ENCODE measurements at regions not wholly inside any gene's neighbourhood (a gene's known extent, or its start where the extent isn't known, plus 50 kb on each side); places are given as distances from the start of the nearest gene placed in this dataset.

- Histone ChIP-seq H3K36me3 (no peaks in the 10 kb centered on the region), H3K27ac (no peak overlapping the region), H3K27me3 (replicated peaks; ENCODE audit: insufficient read depth) (peaks cover 10% of the 10 kb centered on the region), H3K4me3 (no peak overlapping the region), H3K9me3 (no peaks in the 10 kb centered on the region), H3K4me1 (ENCODE audit: control insufficient read depth in 1 of 2, low read depth in 2 of 2) (peaks cover 0 to 15% of the 10 kb centered on the region in 2 donors)
- no peak for TF ChIP-seq CTCF (IDR thresholded peaks at IDR 0.05)
- DNase-seq (ENCODE audit: low spot score) (no peak), ATAC-seq (ENCODE audit: insufficient number of reproducible peaks, low FRiP score, low read depth) (no peak)
Measured at GRCh38 chr1:22204057-22204840, 61.4 kb upstream of the WNT4 start.

- H3K4me3 ChIP-seq, result no peak overlapping the region
- DNase-seq (ENCODE audit: low spot score), result no peak
- no peak overlapping the region for H3K27ac ChIP-seq
- no peaks in the 10 kb centered on the region for H3K36me3 ChIP-seq
- peaks cover 0 to 15% of the 10 kb centered on the region in 2 donors for H3K4me1 ChIP-seq (ENCODE audit: control insufficient read depth in 1 of 2, low read depth in 2 of 2)
- H3K27me3 ChIP-seq (replicated peaks; ENCODE audit: insufficient read depth), result peaks cover 16% of the 10 kb centered on the region
- ATAC-seq (ENCODE audit: insufficient number of reproducible peaks, low FRiP score, low read depth), result no peak
- no peak for TF ChIP-seq CTCF (IDR thresholded peaks at IDR 0.05)
- H3K9me3 ChIP-seq, result no peaks in the 10 kb centered on the region
Measured at GRCh38 chr1:22204989-22205913, 62.4 kb upstream of the WNT4 start.

- Histone ChIP-seq H3K9me3 (no peaks in the 10 kb centered on the region), H3K4me3 (no peak overlapping the region), H3K4me1 (ENCODE audit: control insufficient read depth in 1 of 2, low read depth in 2 of 2) (peaks cover 0 to 15% of the 10 kb centered on the region in 2 donors), H3K27me3 (replicated peaks; ENCODE audit: insufficient read depth) (peaks cover 16% of the 10 kb centered on the region), H3K27ac (no peak overlapping the region), H3K36me3 (no peaks in the 10 kb centered on the region)
- no peak for ATAC-seq (ENCODE audit: insufficient number of reproducible peaks, low FRiP score, low read depth)
- DNase-seq (ENCODE audit: low spot score), result no peak
- TF ChIP-seq CTCF (IDR thresholded peaks at IDR 0.05), result no peak
Measured at GRCh38 chr1:22206551-22207125, 63.7 kb upstream of the WNT4 start.

- Histone ChIP-seq H3K27me3 (replicated peaks; ENCODE audit: insufficient read depth) (peaks cover 16% of the 10 kb centered on the region), H3K9me3 (no peaks in the 10 kb centered on the region), H3K27ac (no peak overlapping the region), H3K4me3 (no peak overlapping the region), H3K4me1 (ENCODE audit: control insufficient read depth in 1 of 2, low read depth in 2 of 2) (peaks cover 0 to 15% of the 10 kb centered on the region in 2 donors), H3K36me3 (no peaks in the 10 kb centered on the region)
- no peak for ATAC-seq (ENCODE audit: insufficient number of reproducible peaks, low FRiP score, low read depth)
- DNase-seq (ENCODE audit: low spot score), result no peak
- TF ChIP-seq CTCF (IDR thresholded peaks at IDR 0.05), result no peak
Measured at GRCh38 chr1:22207511-22208267, 64.8 kb upstream of the WNT4 start.

Data from thoracic aorta (tissue), 2 donors.